ENCODE measurements at regions not wholly inside any gene's neighbourhood (a gene's known extent, or its start where the extent isn't known, plus 50 kb on each side); places are given as distances from the start of the nearest gene placed in this dataset.

DNA sequence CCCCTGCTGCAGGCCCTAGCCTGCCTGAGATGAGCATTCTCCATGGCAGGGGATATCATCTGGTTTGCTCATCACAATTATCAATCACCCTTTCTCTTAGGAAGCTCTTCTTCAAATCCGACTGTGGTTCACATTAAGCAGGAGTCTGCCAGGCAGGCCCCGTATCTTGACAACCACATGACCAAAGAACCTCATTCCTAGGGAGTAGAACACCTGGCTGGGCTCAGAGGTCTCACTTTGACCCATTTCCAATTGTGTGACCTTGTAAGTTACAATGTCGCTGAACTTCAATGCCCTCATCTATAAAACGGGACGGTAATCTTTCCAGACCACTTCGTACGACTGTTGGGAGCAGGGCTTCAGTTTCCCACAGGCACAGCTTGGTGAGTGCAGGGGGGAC is 156.4 kb upstream of the PCBD1 start:
- TF ChIP-seq, protein P1, sequence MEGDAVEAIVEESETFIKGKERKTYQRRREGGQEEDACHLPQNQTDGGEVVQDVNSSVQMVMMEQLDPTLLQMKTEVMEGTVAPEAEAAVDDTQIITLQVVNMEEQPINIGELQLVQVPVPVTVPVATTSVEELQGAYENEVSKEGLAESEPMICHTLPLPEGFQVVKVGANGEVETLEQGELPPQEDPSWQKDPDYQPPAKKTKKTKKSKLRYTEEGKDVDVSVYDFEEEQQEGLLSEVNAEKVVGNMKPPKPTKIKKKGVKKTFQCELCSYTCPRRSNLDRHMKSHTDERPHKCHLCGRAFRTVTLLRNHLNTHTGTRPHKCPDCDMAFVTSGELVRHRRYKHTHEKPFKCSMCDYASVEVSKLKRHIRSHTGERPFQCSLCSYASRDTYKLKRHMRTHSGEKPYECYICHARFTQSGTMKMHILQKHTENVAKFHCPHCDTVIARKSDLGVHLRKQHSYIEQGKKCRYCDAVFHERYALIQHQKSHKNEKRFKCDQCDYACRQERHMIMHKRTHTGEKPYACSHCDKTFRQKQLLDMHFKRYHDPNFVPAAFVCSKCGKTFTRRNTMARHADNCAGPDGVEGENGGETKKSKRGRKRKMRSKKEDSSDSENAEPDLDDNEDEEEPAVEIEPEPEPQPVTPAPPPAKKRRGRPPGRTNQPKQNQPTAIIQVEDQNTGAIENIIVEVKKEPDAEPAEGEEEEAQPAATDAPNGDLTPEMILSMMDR (conservative IDR thresholded peaks at IDR 0.05; ENCODE audit: low read length): no peak
- no peak for TF ChIP-seq EZH2phosphoT487 (IDR thresholded peaks at IDR 0.05; ENCODE audit: borderline replicate concordance)

Measured in Loucy (cell line).